A673 (cell line): ENCODE measurements at regions not wholly inside any gene's neighbourhood (a gene's known extent, or its start where the extent isn't known, plus 50 kb on each side); places are given as distances from the start of the nearest gene placed in this dataset.
A peak's percentile ranks its signal among the peaks of the same experiment; 100 is the strongest.

Experiments
- BruUV-seq: library from RNA; stranded (reverse); fragments of 400-500 nt; replicated peaks from 2 replicates; lab custom pipeline; 2021; lab: Mats Ljungman, UMichigan
- CTCF ChIA-PET: fragments of 300-600 bp; sonication (Branson Sonifier 250); formaldehyde crosslinking; loops from one replicate; lab custom pipeline; 2022; ENCODE audit warnings: antibody characterized with exemption; lab: Charles Lee
- POLR2A ChIA-PET: fragments of 300-600 bp; sonication (Branson Sonifier 250); formaldehyde crosslinking; loops from one replicate; lab custom pipeline; 2022; ENCODE audit warnings: antibody characterized with exemption; ENCODE audit not compliant: low non-redundant PET; lab: Charles Lee
- DNase-seq: peaks from one replicate; pipeline ENCODE4 v3.0.0-alpha.2; 2015; ENCODE audit warnings: low spot score
- H3K27ac ChIP-seq: fragments of 200-600 bp; sonication (generic); 2 replicates; pipeline ENCODE4 v1.5.1; 2016; ENCODE audit warnings: mixed run types, low read depth, mild to moderate bottlenecking, mixed read lengths, antibody characterized with exemption, low read length; ENCODE audit not compliant: poor library complexity, severe bottlenecking
- H3K27me3 ChIP-seq: fragments of 200-600 bp; sonication (generic); replicated peaks from 2 replicates; pipeline ENCODE4 v1.6.1; 2017; ENCODE audit warnings: mixed run types, low read depth, mild to moderate bottlenecking, mixed read lengths, antibody characterized with exemption, low read length; ENCODE audit not compliant: insufficient read depth, poor library complexity
- H3K36me3 ChIP-seq: fragments of 200-600 bp; sonication (generic); 2 replicates; pipeline ENCODE4 v1.6.1; 2016; ENCODE audit warnings: mixed run types, mild to moderate bottlenecking, mixed read lengths, antibody characterized with exemption, low read length; ENCODE audit not compliant: insufficient read depth, poor library complexity, severe bottlenecking
- H3K4me1 ChIP-seq: fragments of 200-600 bp; sonication (generic); 2 replicates; pipeline ENCODE4 v1.6.1; 2017; ENCODE audit warnings: mixed run types, mild to moderate bottlenecking, mixed read lengths, antibody characterized with exemption, low read length; ENCODE audit not compliant: insufficient read depth, poor library complexity, severe bottlenecking
- H3K4me3 ChIP-seq: fragments of 200-600 bp; sonication (generic); 2 replicates; pipeline ENCODE4 v1.5.1; 2016; ENCODE audit warnings: low read depth, mixed run types, mild to moderate bottlenecking, mixed read lengths, low read length; ENCODE audit not compliant: poor library complexity, severe bottlenecking
- H3K9me3 ChIP-seq: fragments of 200-600 bp; sonication (generic); 2 replicates; pipeline ENCODE4 v1.6.1; 2016; ENCODE audit warnings: mixed run types, low read depth, mild to moderate bottlenecking, mixed read lengths, antibody characterized with exemption, low read length; ENCODE audit not compliant: poor library complexity, severe bottlenecking
- CTCF ChIP-seq: fragments of 300-800, 200-600 bp; sonication (generic); conservative IDR thresholded peaks from 2 replicates; pipeline ENCODE4 v1.5.1; 2017; ENCODE audit warnings: low read depth, mild to moderate bottlenecking, antibody characterized with exemption, low read length, moderate library complexity, mixed read lengths
- EZH2 ChIP-seq: fragments of 200-600 bp; sonication (generic); IDR thresholded peaks from 2 replicates; pipeline ENCODE4 v1.6.1; 2017; ENCODE audit warnings: borderline replicate concordance, low read depth, mild to moderate bottlenecking, mixed read lengths, antibody characterized with exemption, low read length; ENCODE audit not compliant: poor library complexity, severe bottlenecking
- intact Hi-C: fragments of 100-400 bp; cut with micrococcal nuclease; formaldehyde crosslinking; loops from one replicate; pipeline ENCODE4 v1.10.0; 2022; ENCODE audit not compliant: unreplicated experiment

DNA sequence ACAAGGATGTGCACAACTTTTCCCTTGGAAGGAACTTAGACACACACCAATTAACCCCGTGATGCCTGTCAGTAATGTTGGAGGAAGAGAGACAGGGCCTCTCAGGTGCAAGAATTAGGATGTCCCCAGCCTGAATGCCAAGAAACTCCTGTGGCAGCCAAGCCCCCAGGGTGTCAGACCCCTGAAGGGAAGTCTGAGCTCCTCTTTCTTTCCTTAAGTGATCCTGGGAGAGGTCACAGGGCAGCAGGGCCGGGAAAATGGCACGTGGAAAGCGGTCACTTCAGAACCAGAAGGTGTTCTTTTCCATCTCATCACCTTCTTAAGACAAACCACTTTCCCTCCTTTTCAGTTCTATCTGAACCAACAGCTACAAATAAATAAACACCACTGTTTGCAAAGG is 185.9 kb downstream of the ANAPC1 start:
- Histone ChIP-seq H3K27me3 (no peaks in the 10 kb centered on the region), H3K36me3 (no peaks in the 10 kb centered on the region), H3K4me3 (no peak overlapping the region), H3K4me1 (peaks cover 19% of the 10 kb centered on the region), H3K27ac (peak overlapping the region; percentile 86), H3K9me3 (peaks cover 13% of the 10 kb centered on the region)
- DNase-seq = no peak
- TF ChIP-seq EZH2 (no peak), CTCF (no peak)
- no TSS peak for BruUV-seq
- intact Hi-C loops = loop anchor here (2.0 to 10.0 kb wide), 2 partner anchors 73 to 581 kb away; no protein-coding TSS in a partner anchor
- ChIA-PET CTCF (interaction anchor here (0.6 to 2.4 kb wide), 2 partner anchors 578 to 580 kb away, joined by 4 to 8 read pairs; partner anchors contain the start of gene BCL2L11), POLR2A (no interaction called here)

DNA sequence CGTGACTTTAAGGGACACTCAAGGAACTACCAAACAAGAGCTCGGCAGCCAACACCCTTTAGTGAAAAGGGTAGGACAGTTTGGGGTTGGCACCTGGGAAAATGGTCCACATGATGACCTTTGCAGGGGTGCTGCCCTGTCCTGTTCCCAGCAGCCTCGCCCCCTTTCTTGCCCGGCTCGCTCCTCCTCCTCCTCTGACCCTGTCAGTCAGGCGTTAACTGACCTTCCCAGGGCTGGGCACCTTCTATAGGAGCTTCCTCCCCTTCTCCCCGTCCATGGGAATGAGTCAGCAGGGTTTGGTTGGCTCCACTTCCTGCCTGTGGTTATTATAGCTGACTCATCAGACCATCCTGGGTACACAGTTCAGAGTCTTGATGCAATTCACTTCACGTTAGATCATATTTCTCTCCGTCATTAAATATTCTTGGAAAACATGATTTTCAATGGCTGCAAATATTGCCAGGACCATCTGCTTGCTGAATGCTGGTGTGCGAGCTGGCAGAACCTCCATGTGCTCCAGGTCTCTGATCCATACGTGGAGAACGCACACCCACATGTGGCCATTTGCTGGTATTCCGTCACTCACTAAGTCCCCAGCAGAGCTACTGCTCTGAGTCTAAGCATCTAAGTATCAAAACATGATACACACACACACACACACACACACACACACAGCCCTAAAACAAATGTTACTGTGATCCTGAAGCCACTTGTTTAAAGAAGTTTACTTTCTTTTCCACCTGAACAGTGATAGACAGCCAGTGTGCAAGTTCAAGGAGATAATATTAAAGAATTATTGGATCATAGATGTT is 185.0 kb downstream of the ANAPC1 start:
- peak overlapping the region; percentile 15 for H3K4me3 ChIP-seq
- TF ChIP-seq CTCF (peak; percentile 70), EZH2 (no peak)
- ChIA-PET CTCF (interaction anchor here (0.6 to 2.4 kb wide), 7 partner anchors 9 to 582 kb away, joined by 3 to 19 read pairs (median 6); partner anchors contain the start of gene BCL2L11), POLR2A (no interaction called here)
- H3K4me1 ChIP-seq = peaks cover 19% of the 10 kb centered on the region
- H3K27me3 ChIP-seq = no peaks in the 10 kb centered on the region
- no TSS peak for BruUV-seq
- peak overlapping the region; percentile 86 for H3K27ac ChIP-seq
- H3K9me3 ChIP-seq = peaks cover 13% of the 10 kb centered on the region
- H3K36me3 ChIP-seq = no peaks in the 10 kb centered on the region
- peak; percentile 93 for DNase-seq
- intact Hi-C loops = loop anchor here (1.0 to 10.0 kb wide), 3 partner anchors 74 to 888 kb away; no protein-coding TSS in a partner anchor

DNA sequence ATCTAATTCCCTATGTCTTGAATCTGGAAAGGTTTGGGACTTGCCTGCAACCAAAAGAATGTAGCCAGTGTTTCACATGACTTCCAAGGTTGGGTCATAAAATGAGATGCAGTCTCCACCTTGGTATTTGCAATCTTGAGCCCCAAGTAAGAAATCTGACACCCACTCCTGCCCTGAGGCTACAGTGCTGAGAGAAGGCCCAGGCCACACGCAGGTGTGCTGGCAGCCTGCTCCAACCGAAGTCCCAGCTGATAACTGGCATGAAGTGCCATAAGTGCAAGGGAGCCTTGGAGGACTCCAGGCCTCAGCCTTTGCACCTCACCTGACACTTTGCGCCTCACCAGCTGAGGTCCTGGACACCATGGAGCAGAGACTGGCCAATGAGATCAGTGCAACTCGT is 182.7 kb downstream of the ANAPC1 start:
- Histone ChIP-seq H3K9me3 (no peaks in the 10 kb centered on the region), H3K27me3 (no peaks in the 10 kb centered on the region), H3K4me3 (no peak overlapping the region), H3K36me3 (no peaks in the 10 kb centered on the region), H3K4me1 (peaks cover 22% of the 10 kb centered on the region), H3K27ac (no peak overlapping the region)
- BruUV-seq = no TSS peak
- ChIA-PET POLR2A (no interaction called here), CTCF (no interaction called here)
- no peak for DNase-seq
- intact Hi-C loops = no loop called here
- TF ChIP-seq CTCF (no peak), EZH2 (no peak)
